ENCODE measurements at regions not wholly inside any gene's neighbourhood (a gene's known extent, or its start where the extent isn't known, plus 50 kb on each side); places are given as distances from the start of the nearest gene placed in this dataset.
"Not testable (repeated sequence)": the region's sequence is repeated elsewhere in the genome, so short reads cannot be mapped to it uniquely, and the experiment has no call there.

GRCh38 chr9:67362325-67362724 lies 370.0 kb upstream of the SPATA31A3 start:
- not testable (repeated sequence) for DNase-seq; H3K27me3 ChIP-seq (ENCODE audit: insufficient read depth, low read length, poor library complexity); H3K4me3 ChIP-seq (ENCODE audit: low read depth in 1 of 2, low read length in 2 of 2); H3K4me2 ChIP-seq (ENCODE audit: insufficient read depth, low read length); H3K27ac ChIP-seq (ENCODE audit: low read length); H3K4me1 ChIP-seq (ENCODE audit: insufficient read depth, low read length); H4K20me1 ChIP-seq (ENCODE audit: insufficient read depth, low read length); ATAC-seq (ENCODE audit: insufficient read depth, low read depth); H3K9me3 ChIP-seq (ENCODE audit: insufficient read depth, low read length, severe bottlenecking); H2AFZ ChIP-seq (ENCODE audit: low read depth, low read length); H3K36me3 ChIP-seq (ENCODE audit: insufficient read depth, low read length); H3K79me2 ChIP-seq (ENCODE audit: insufficient read depth, low read length); H3K9ac ChIP-seq (ENCODE audit: low read depth, low read length)

- ATAC-seq (ENCODE audit: insufficient read depth, low read depth); H3K79me2 ChIP-seq (ENCODE audit: insufficient read depth, low read length); H3K9me3 ChIP-seq (ENCODE audit: insufficient read depth, low read length, severe bottlenecking): not testable (repeated sequence)
Observed at GRCh38 chr9:67353961-67354360, 361.6 kb upstream of the SPATA31A3 start.

DNA sequence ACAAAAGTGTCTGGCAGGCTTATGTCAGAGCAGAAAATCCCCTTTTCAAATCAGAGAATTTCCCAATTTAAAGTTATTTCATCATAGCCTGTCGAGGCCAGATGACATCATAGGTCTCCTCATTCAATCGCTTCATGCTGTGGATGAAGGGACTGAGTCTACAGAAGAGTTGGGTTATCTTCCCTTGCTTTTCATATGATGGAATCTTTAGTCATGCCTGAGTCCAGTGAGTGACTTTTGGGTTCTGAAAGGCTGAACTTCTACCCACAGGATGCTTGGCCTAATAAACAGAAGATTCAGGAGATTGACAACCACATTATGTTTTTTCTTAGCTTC lies 357.0 kb upstream of the SPATA31A3 start:
- H3K36me3 ChIP-seq (ENCODE audit: insufficient read depth, low read length); H3K4me3 ChIP-seq (ENCODE audit: low read depth in 1 of 2, low read length in 2 of 2); DNase-seq; H3K4me1 ChIP-seq (ENCODE audit: insufficient read depth, low read length); H3K9me3 ChIP-seq (ENCODE audit: insufficient read depth, low read length, severe bottlenecking); H3K27me3 ChIP-seq (ENCODE audit: insufficient read depth, low read length, poor library complexity); H2AFZ ChIP-seq (ENCODE audit: low read depth, low read length); ATAC-seq (ENCODE audit: insufficient read depth, low read depth); H3K4me2 ChIP-seq (ENCODE audit: insufficient read depth, low read length); H3K79me2 ChIP-seq (ENCODE audit: insufficient read depth, low read length); H3K9ac ChIP-seq (ENCODE audit: low read depth, low read length); H4K20me1 ChIP-seq (ENCODE audit: insufficient read depth, low read length); H3K27ac ChIP-seq (ENCODE audit: low read length): not testable (repeated sequence)

More at GRCh38 chr9:67353961-67354360, 361.6 kb upstream of the SPATA31A3 start:
- H3K4me3 ChIP-seq (ENCODE audit: low read depth in 1 of 2, low read length in 2 of 2); H4K20me1 ChIP-seq (ENCODE audit: insufficient read depth, low read length); H3K36me3 ChIP-seq (ENCODE audit: insufficient read depth, low read length); H3K4me2 ChIP-seq (ENCODE audit: insufficient read depth, low read length); H3K4me1 ChIP-seq (ENCODE audit: insufficient read depth, low read length); H3K27ac ChIP-seq (ENCODE audit: low read length); DNase-seq; H2AFZ ChIP-seq (ENCODE audit: low read depth, low read length); H3K27me3 ChIP-seq (ENCODE audit: insufficient read depth, low read length, poor library complexity); H3K9ac ChIP-seq (ENCODE audit: low read depth, low read length): not testable (repeated sequence)

GRCh38 chr9:67348562-67349423 lies 356.4 kb upstream of the SPATA31A3 start:
- not testable (repeated sequence) for H4K20me1 ChIP-seq (ENCODE audit: insufficient read depth, low read length); H3K9ac ChIP-seq (ENCODE audit: low read depth, low read length); H3K36me3 ChIP-seq (ENCODE audit: insufficient read depth, low read length)

DNA sequence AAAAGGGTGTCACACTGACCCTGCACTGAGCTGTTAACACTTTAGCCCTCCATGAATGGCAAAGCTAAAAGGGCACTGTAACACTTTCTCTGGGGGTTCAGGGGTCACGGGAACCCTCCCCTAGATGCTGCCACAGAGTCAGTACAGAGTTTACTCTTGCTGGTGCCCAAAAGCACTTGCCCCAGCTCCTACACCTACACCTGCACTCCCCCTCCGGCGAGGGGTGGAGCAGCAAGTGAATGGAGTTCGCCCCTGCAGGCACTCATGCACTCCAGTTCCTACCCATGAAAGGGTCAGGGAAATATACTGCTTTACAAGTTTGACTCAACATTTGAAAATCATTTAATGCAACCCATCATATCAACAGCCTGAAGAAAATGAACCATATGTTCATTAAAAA lies 355.7 kb upstream of the SPATA31A3 start:
- not testable (repeated sequence) for H3K9me3 ChIP-seq (ENCODE audit: insufficient read depth, low read length, severe bottlenecking); H3K9ac ChIP-seq (ENCODE audit: low read depth, low read length); H3K4me3 ChIP-seq (ENCODE audit: low read depth in 1 of 2, low read length in 2 of 2); H3K27me3 ChIP-seq (ENCODE audit: insufficient read depth, low read length, poor library complexity); H3K4me2 ChIP-seq (ENCODE audit: insufficient read depth, low read length); H2AFZ ChIP-seq (ENCODE audit: low read depth, low read length); H3K79me2 ChIP-seq (ENCODE audit: insufficient read depth, low read length); H4K20me1 ChIP-seq (ENCODE audit: insufficient read depth, low read length); H3K27ac ChIP-seq (ENCODE audit: low read length); H3K36me3 ChIP-seq (ENCODE audit: insufficient read depth, low read length); DNase-seq; ATAC-seq (ENCODE audit: insufficient read depth, low read depth); H3K4me1 ChIP-seq (ENCODE audit: insufficient read depth, low read length)

More at GRCh38 chr9:67348562-67349423, 356.4 kb upstream of the SPATA31A3 start:
- not testable (repeated sequence) for H3K4me3 ChIP-seq (ENCODE audit: low read depth in 1 of 2, low read length in 2 of 2); ATAC-seq (ENCODE audit: insufficient read depth, low read depth); H3K9me3 ChIP-seq (ENCODE audit: insufficient read depth, low read length, severe bottlenecking); H2AFZ ChIP-seq (ENCODE audit: low read depth, low read length); H3K79me2 ChIP-seq (ENCODE audit: insufficient read depth, low read length); H3K4me1 ChIP-seq (ENCODE audit: insufficient read depth, low read length); H3K27me3 ChIP-seq (ENCODE audit: insufficient read depth, low read length, poor library complexity); H3K4me2 ChIP-seq (ENCODE audit: insufficient read depth, low read length); H3K27ac ChIP-seq (ENCODE audit: low read length); DNase-seq

- not testable (repeated sequence) for DNase-seq; H3K4me2 ChIP-seq (ENCODE audit: insufficient read depth, low read length); H3K9me3 ChIP-seq (ENCODE audit: insufficient read depth, low read length, severe bottlenecking); H3K36me3 ChIP-seq (ENCODE audit: insufficient read depth, low read length); H4K20me1 ChIP-seq (ENCODE audit: insufficient read depth, low read length); H3K4me3 ChIP-seq (ENCODE audit: low read depth in 1 of 2, low read length in 2 of 2); ATAC-seq (ENCODE audit: insufficient read depth, low read depth); H3K79me2 ChIP-seq (ENCODE audit: insufficient read depth, low read length); H3K9ac ChIP-seq (ENCODE audit: low read depth, low read length); H3K27me3 ChIP-seq (ENCODE audit: insufficient read depth, low read length, poor library complexity); H3K4me1 ChIP-seq (ENCODE audit: insufficient read depth, low read length); H2AFZ ChIP-seq (ENCODE audit: low read depth, low read length); H3K27ac ChIP-seq (ENCODE audit: low read length)
Observed at GRCh38 chr9:67339216-67339615, 346.9 kb upstream of the SPATA31A3 start.

- H4K20me1 ChIP-seq (ENCODE audit: insufficient read depth, low read length); H3K9ac ChIP-seq (ENCODE audit: low read depth, low read length); H3K27me3 ChIP-seq (ENCODE audit: insufficient read depth, low read length, poor library complexity); DNase-seq; H3K27ac ChIP-seq (ENCODE audit: low read length); H3K9me3 ChIP-seq (ENCODE audit: insufficient read depth, low read length, severe bottlenecking); H3K4me1 ChIP-seq (ENCODE audit: insufficient read depth, low read length); ATAC-seq (ENCODE audit: insufficient read depth, low read depth); H2AFZ ChIP-seq (ENCODE audit: low read depth, low read length); H3K4me3 ChIP-seq (ENCODE audit: low read depth in 1 of 2, low read length in 2 of 2); H3K4me2 ChIP-seq (ENCODE audit: insufficient read depth, low read length); H3K79me2 ChIP-seq (ENCODE audit: insufficient read depth, low read length); H3K36me3 ChIP-seq (ENCODE audit: insufficient read depth, low read length): not testable (repeated sequence)
Observed at GRCh38 chr9:67338201-67338600, 345.9 kb upstream of the SPATA31A3 start.

DNA sequence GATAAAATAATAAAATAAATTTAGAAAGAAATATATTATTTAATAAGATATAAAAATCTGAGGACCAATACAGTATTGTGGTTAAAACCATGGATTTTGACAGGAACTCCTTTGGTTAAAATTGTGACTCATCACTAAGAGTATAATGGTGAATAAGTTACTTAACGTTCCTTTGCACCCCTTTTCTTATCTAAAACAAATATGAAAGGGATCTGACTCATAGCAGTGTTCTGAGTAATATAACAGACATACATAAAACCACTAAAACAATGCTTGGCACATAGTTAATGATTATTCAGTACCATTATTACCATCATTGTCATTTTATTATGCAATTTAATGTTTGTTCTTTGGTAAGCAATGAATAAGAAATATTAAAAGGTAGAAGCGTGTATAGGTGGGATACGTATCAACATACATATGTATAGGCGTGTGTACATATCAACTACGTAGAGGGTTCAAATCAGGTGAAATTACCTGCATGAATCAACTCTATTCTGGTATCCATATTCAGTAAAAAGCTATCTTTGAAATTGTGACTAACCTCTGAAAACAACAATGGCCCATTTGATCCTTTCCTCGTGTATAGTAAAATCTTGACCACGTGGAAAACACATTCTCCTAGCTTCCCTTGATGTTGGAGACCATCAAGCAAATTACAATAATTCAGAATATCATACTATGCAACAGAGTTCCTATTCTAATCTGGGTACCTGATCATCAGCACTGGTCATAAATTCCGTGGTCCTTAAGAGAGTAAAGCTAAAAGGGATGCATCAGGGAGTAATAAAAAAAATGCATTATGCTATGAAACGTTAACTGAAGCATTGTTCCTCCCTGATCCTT lies 342.6 kb upstream of the SPATA31A3 start:
- not testable (repeated sequence) for DNase-seq; H3K4me1 ChIP-seq (ENCODE audit: insufficient read depth, low read length); H3K4me3 ChIP-seq (ENCODE audit: low read depth in 1 of 2, low read length in 2 of 2); ATAC-seq (ENCODE audit: insufficient read depth, low read depth); H3K36me3 ChIP-seq (ENCODE audit: insufficient read depth, low read length); H3K27me3 ChIP-seq (ENCODE audit: insufficient read depth, low read length, poor library complexity); H3K9me3 ChIP-seq (ENCODE audit: insufficient read depth, low read length, severe bottlenecking); H3K4me2 ChIP-seq (ENCODE audit: insufficient read depth, low read length); H4K20me1 ChIP-seq (ENCODE audit: insufficient read depth, low read length); H3K9ac ChIP-seq (ENCODE audit: low read depth, low read length); H3K27ac ChIP-seq (ENCODE audit: low read length); H3K79me2 ChIP-seq (ENCODE audit: insufficient read depth, low read length); H2AFZ ChIP-seq (ENCODE audit: low read depth, low read length)

All from DND-41 (cell line).